ENCODE measurements at regions not wholly inside any gene's neighbourhood (a gene's known extent, or its start where the extent isn't known, plus 50 kb on each side); places are given as distances from the start of the nearest gene placed in this dataset.

DNA sequence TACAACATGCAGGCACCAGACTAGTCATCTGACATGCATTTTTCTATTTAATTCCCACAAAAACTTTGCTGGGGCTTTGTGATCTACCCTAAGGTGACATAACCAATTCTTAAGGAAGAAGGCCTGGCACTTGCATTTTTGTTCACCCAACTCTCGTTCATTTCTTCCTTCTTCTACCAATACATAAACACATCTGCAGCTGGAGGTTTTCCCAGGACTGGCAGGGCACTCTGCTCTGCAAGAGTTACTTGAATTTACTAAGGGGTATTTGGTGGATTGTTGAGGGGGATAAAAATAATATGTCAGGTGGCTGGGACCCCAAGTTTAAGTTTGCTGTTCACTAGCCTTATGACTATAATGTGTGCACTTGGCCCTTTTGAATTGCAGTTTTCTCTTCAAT is 111.4 kb upstream of the TRIB2 start:
- DNase-seq = no peak
- no peaks in the 10 kb centered on the region for H3K36me3 ChIP-seq (ENCODE audit: control insufficient read depth in 4 of 4, insufficient read depth in 4 of 4, low read length in 4 of 4)
- H3K4me1 ChIP-seq (ENCODE audit: control insufficient read depth in 5 of 5, insufficient read depth in 5 of 5, low read length in 5 of 5) = peaks cover 0 to 1% (median 0%) of the 10 kb centered on the region in 5 donors
- 58 to 79% methylated on average over 1 of the region's 1 CpG for WGBS, 2 donors
- no peak overlapping the region for H3K9ac ChIP-seq (ENCODE audit: insufficient read depth in 1 of 2, low read length in 2 of 2)
- peaks cover 0 to 2% (median 0%) of the 10 kb centered on the region in 4 donors for H3K9me3 ChIP-seq (ENCODE audit: control insufficient read depth in 4 of 4, insufficient read depth in 3 of 4, low read length in 3 of 4)
- no peak overlapping the region for H3K4me3 ChIP-seq
- H3K27ac ChIP-seq (ENCODE audit: low read depth in 1 of 2, low read length in 1 of 2) = no peak overlapping the region
- ATAC-seq (ENCODE audit: insufficient read depth, low FRiP score) = no peak
- no peaks in the 10 kb centered on the region for H3K27me3 ChIP-seq (ENCODE audit: control insufficient read depth in 3 of 3, insufficient read depth in 3 of 3, low read length in 2 of 3)
- TF ChIP-seq, protein P1, sequence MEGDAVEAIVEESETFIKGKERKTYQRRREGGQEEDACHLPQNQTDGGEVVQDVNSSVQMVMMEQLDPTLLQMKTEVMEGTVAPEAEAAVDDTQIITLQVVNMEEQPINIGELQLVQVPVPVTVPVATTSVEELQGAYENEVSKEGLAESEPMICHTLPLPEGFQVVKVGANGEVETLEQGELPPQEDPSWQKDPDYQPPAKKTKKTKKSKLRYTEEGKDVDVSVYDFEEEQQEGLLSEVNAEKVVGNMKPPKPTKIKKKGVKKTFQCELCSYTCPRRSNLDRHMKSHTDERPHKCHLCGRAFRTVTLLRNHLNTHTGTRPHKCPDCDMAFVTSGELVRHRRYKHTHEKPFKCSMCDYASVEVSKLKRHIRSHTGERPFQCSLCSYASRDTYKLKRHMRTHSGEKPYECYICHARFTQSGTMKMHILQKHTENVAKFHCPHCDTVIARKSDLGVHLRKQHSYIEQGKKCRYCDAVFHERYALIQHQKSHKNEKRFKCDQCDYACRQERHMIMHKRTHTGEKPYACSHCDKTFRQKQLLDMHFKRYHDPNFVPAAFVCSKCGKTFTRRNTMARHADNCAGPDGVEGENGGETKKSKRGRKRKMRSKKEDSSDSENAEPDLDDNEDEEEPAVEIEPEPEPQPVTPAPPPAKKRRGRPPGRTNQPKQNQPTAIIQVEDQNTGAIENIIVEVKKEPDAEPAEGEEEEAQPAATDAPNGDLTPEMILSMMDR (IDR thresholded peaks at IDR 0.05; ENCODE audit: control extremely low read depth, extremely low read depth) = no peak

DNA sequence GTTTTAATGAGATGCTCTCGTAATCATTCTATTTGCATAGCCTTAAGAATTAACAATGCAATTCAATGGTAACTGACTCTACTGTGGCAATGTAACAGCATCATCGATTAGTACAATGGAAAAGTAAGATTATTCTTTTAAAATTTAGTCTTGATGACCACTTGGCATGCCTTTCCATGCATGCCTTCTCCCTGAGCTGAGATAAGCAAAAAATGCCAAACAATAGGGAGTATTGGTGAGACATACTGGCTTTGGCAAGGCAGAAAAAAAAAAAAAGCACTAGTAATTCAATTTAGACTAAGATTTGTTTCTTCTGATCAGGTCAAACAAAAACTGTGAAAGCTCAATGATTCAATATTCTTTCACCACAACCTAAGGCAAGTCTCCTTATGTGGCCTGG is 110.8 kb upstream of the TRIB2 start:
- Histone ChIP-seq H3K9me3 (ENCODE audit: control insufficient read depth in 4 of 4, insufficient read depth in 3 of 4, low read length in 3 of 4) (peaks cover 0 to 2% (median 0%) of the 10 kb centered on the region in 4 donors), H3K27ac (ENCODE audit: low read depth in 1 of 2, low read length in 1 of 2) (no peak overlapping the region), H3K9ac (ENCODE audit: insufficient read depth in 1 of 2, low read length in 2 of 2) (no peak overlapping the region), H3K4me1 (ENCODE audit: control insufficient read depth in 5 of 5, insufficient read depth in 5 of 5, low read length in 5 of 5) (peaks cover 0 to 1% (median 0%) of the 10 kb centered on the region in 5 donors), H3K4me3 (no peak overlapping the region), H3K36me3 (ENCODE audit: control insufficient read depth in 4 of 4, insufficient read depth in 4 of 4, low read length in 4 of 4) (no peaks in the 10 kb centered on the region), H3K27me3 (ENCODE audit: control insufficient read depth in 3 of 3, insufficient read depth in 3 of 3, low read length in 2 of 3) (no peaks in the 10 kb centered on the region)
- DNase-seq (no peak), ATAC-seq (ENCODE audit: insufficient read depth, low FRiP score) (no peak)
- WGBS, 2 donors = 78 to 83% methylated on average over 2 of the region's 2 CpGs
- TF ChIP-seq, protein P1 (IDR thresholded peaks at IDR 0.05; ENCODE audit: control extremely low read depth, extremely low read depth) = no peak

DNA sequence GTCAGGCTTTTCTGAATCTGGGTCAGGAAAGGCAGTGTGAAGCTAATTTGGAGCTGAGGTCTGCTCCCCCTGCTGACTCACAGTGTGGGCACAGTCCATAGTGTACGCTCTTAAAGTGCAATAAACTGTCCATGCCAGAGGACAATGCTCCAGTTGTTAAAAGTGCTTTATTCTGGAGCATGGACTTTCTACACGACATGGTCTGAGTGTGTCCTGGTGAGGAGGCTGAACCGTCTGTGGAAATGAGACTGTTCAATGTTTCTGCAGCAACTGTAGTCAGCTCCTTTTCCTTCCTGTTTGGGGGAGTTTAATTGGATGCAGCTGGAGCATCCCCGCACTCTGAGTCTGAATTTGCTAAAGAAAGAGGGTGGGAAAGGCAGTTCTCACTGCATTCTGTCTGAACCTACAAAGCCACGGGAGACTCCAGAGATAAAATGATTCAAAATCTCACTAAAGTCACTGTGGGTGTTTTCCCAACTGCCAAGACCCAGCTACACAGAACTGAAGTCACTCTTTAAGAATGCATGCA is 110.2 kb upstream of the TRIB2 start:
- Histone ChIP-seq H3K27ac (ENCODE audit: low read depth in 1 of 2, low read length in 1 of 2) (no peak overlapping the region), H3K27me3 (ENCODE audit: control insufficient read depth in 3 of 3, insufficient read depth in 3 of 3, low read length in 2 of 3) (no peaks in the 10 kb centered on the region), H3K9me3 (ENCODE audit: control insufficient read depth in 4 of 4, insufficient read depth in 3 of 4, low read length in 3 of 4) (peaks cover 0 to 2% (median 0%) of the 10 kb centered on the region in 4 donors), H3K4me3 (no peak overlapping the region), H3K4me1 (ENCODE audit: control insufficient read depth in 5 of 5, insufficient read depth in 5 of 5, low read length in 5 of 5) (peaks cover 0 to 1% (median 0%) of the 10 kb centered on the region in 5 donors), H3K36me3 (ENCODE audit: control insufficient read depth in 4 of 4, insufficient read depth in 4 of 4, low read length in 4 of 4) (no peaks in the 10 kb centered on the region), H3K9ac (ENCODE audit: insufficient read depth in 1 of 2, low read length in 2 of 2) (no peak overlapping the region)
- TF ChIP-seq, protein P1 (IDR thresholded peaks at IDR 0.05; ENCODE audit: control extremely low read depth, extremely low read depth) = no peak
- DNase-seq (peak in 2 of 3 donors; percentile 14 to 29), ATAC-seq (ENCODE audit: insufficient read depth, low FRiP score) (no peak)
- 56 to 60% methylated on average over 5 of the region's 5 CpGs for WGBS, 2 donors

DNA sequence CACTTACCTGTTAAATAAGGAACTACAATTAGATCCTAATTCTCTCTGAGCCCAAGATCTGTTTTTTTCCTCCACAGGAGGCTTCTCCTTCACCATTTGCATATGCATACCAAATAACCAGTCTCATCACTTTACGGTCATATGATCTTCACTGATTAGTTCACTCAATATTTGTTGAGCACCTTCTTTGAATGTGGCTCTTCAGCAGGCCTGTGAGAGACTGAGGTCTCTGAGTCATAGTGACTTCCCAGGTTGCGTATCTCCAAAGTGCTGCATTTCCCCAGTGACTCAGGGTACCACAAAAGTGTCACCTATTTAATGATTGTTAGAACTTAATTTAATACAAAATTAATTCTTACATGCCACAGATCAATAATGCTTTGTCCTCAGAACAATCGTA is 108.8 kb upstream of the TRIB2 start:
- no peak overlapping the region for H3K27ac ChIP-seq (ENCODE audit: low read depth in 1 of 2, low read length in 1 of 2)
- no peak overlapping the region for H3K4me3 ChIP-seq
- no peaks in the 10 kb centered on the region for H3K27me3 ChIP-seq (ENCODE audit: control insufficient read depth in 3 of 3, insufficient read depth in 3 of 3, low read length in 2 of 3)
- 93 to 98% methylated on average over 3 of the region's 3 CpGs for WGBS, 2 donors
- no peak overlapping the region for H3K9ac ChIP-seq (ENCODE audit: insufficient read depth in 1 of 2, low read length in 2 of 2)
- no peaks in the 10 kb centered on the region for H3K36me3 ChIP-seq (ENCODE audit: control insufficient read depth in 4 of 4, insufficient read depth in 4 of 4, low read length in 4 of 4)
- TF ChIP-seq, protein P1 (IDR thresholded peaks at IDR 0.05; ENCODE audit: control extremely low read depth, extremely low read depth) = no peak
- peaks cover 0 to 1% (median 0%) of the 10 kb centered on the region in 5 donors for H3K4me1 ChIP-seq (ENCODE audit: control insufficient read depth in 5 of 5, insufficient read depth in 5 of 5, low read length in 5 of 5)
- peaks cover 0 to 2% (median 0%) of the 10 kb centered on the region in 4 donors for H3K9me3 ChIP-seq (ENCODE audit: control insufficient read depth in 4 of 4, insufficient read depth in 3 of 4, low read length in 3 of 4)
- no peak for ATAC-seq (ENCODE audit: insufficient read depth, low FRiP score)
- no peak for DNase-seq

Data from lung (tissue), 11 donors.